Naive thymus-derived CD4-positive, alpha-beta T cell (primary cell): ENCODE measurements at regions not wholly inside any gene's neighbourhood (a gene's known extent, or its start where the extent isn't known, plus 50 kb on each side); places are given as distances from the start of the nearest gene placed in this dataset.
"Not testable (repeated sequence)": the region's sequence is repeated elsewhere in the genome, so short reads cannot be mapped to it uniquely, and the experiment has no call there.

Experiments
- ATAC-seq: fragments of 150-1000 bp; cut with Tn5 transposase; 2 replicates; pipeline ENCODE4 v1.10.0; 2021; ENCODE audit warnings: mild to moderate bottlenecking, moderate library complexity
- CTCF ChIA-PET: fragments of 350-600 bp; sonication (Branson Sonifier 250); formaldehyde crosslinking; loops from one replicate; lab custom pipeline; 2021; ENCODE audit warnings: antibody characterized with exemption; lab: Charles Lee
- POLR2A ChIA-PET: fragments of 350-600 bp; sonication (Branson Sonifier 250); formaldehyde crosslinking; loops from one replicate; lab custom pipeline; 2021; ENCODE audit warnings: antibody characterized with exemption, inconsistent platforms; lab: Charles Lee
- DNase-seq, 9 donors: peaks; one replicate each; pipeline versions ENCODE4 v3.0.0 to v3.0.0-alpha.2; 2020 to 2022; ENCODE audit warnings: mixed read lengths in 1 of 9
- H3K27ac ChIP-seq: one replicate; pipeline ENCODE4 v1.7.0; 2013; ENCODE audit warnings: mild to moderate bottlenecking, low read depth, low read length, moderate library complexity
- H3K27me3 ChIP-seq, 2 donors: one replicate each; pipeline ENCODE4 v1.7.0; 2013; ENCODE audit warnings: low read length in 2 of 2, mild to moderate bottlenecking in 2 of 2, moderate library complexity in 2 of 2; ENCODE audit not compliant: control insufficient read depth in 2 of 2, insufficient read depth in 2 of 2
- H3K36me3 ChIP-seq, 3 experiments: 1 replicate in 2 of 3; 2 replicates in 1 of 3; pipeline ENCODE4 v1.7.0; 2013; ENCODE audit warnings: low read length in 3 of 3, mild to moderate bottlenecking in 3 of 3, moderate library complexity in 1 of 3; ENCODE audit not compliant: insufficient read depth in 3 of 3, control insufficient read depth in 2 of 3
- H3K4me1 ChIP-seq, 2 donors: one replicate each; pipeline ENCODE4 v1.7.0; 2013; ENCODE audit warnings: low read length in 2 of 2, mild to moderate bottlenecking in 2 of 2, moderate library complexity in 1 of 2; ENCODE audit not compliant: control insufficient read depth in 2 of 2, insufficient read depth in 2 of 2
- H3K4me3 ChIP-seq: 2 replicates; pipeline ENCODE4 v1.7.0; 2013; ENCODE audit warnings: mild to moderate bottlenecking, low read length
- H3K9me3 ChIP-seq, 3 experiments: 1 replicate in 2 of 3; 2 replicates in 1 of 3; pipeline ENCODE4 v1.7.0; 2013; ENCODE audit warnings: low read length in 3 of 3; ENCODE audit not compliant: control insufficient read depth in 2 of 3
- H3K27ac Mint-ChIP-seq, 9 donors: one replicate each; pipeline ENCODE4 v1.8.0; 2020 to 2022; ENCODE audit warnings: mixed read lengths in 9 of 9, mild to moderate bottlenecking in 8 of 9, moderate library complexity in 5 of 9, inconsistent platforms in 2 of 9
- H3K27me3 Mint-ChIP-seq, 5 donors: one replicate each; pipeline ENCODE4 v1.8.0; 2021 to 2022; ENCODE audit warnings: mixed read lengths in 5 of 5, mild to moderate bottlenecking in 1 of 5
- H3K36me3 Mint-ChIP-seq, 5 donors: one replicate each; pipeline ENCODE4 v1.8.0; 2020 to 2022; ENCODE audit warnings: mixed read lengths in 5 of 5, mild to moderate bottlenecking in 3 of 5, inconsistent platforms in 1 of 5
- H3K4me1 Mint-ChIP-seq, 7 donors: one replicate each; pipeline ENCODE4 v1.8.0; 2020 to 2022; ENCODE audit warnings: mixed read lengths in 7 of 7, mild to moderate bottlenecking in 3 of 7, inconsistent platforms in 1 of 7
- H3K4me3 Mint-ChIP-seq, 10 donors: one replicate each; pipeline ENCODE4 v1.8.0; 2020 to 2022; ENCODE audit warnings: mild to moderate bottlenecking in 10 of 10, mixed read lengths in 10 of 10, moderate library complexity in 6 of 10, inconsistent platforms in 2 of 10
- H3K9me3 Mint-ChIP-seq, 11 donors: one replicate each; pipeline ENCODE4 v1.8.0; 2020 to 2022; ENCODE audit warnings: mixed read lengths in 11 of 11, mild to moderate bottlenecking in 4 of 11, inconsistent platforms in 1 of 11, moderate library complexity in 1 of 11
- intact Hi-C, 2 donors: fragments of 100-400 bp; cut with micrococcal nuclease; formaldehyde crosslinking; loops; one replicate each; pipeline ENCODE4 v1.15.1; 2023

GRCh38 chr4:187685247-187685646, 310.3 kb upstream of the ZFP42 start:
- H3K9me3 ChIP-seq, result no peaks in the 10 kb centered on the region
- H3K36me3 Mint-ChIP-seq, result no peaks in the 10 kb centered on the region
- ATAC-seq (no peak), DNase-seq (no peak)
- H3K27me3 ChIP-seq, result no peaks in the 10 kb centered on the region
- intact Hi-C loops, result no loop called here
- H3K27ac ChIP-seq, result no peak overlapping the region
- H3K9me3 Mint-ChIP-seq, result peaks cover 0 to 22% (median 6%) of the 10 kb centered on the region in 11 donors
- H3K27me3 Mint-ChIP-seq, result no peaks in the 10 kb centered on the region
- POLR2A ChIA-PET, result no interaction called here
- no peak overlapping the region for H3K4me3 ChIP-seq
- H3K4me1 ChIP-seq, result no peaks in the 10 kb centered on the region
- no peak overlapping the region for H3K27ac Mint-ChIP-seq
- CTCF ChIA-PET, result no interaction called here
- H3K4me3 Mint-ChIP-seq, result no peak overlapping the region
- no peaks in the 10 kb centered on the region for H3K4me1 Mint-ChIP-seq
- no peaks in the 10 kb centered on the region for H3K36me3 ChIP-seq

- ChIA-PET POLR2A (no interaction called here), CTCF (no interaction called here)
- ATAC-seq (no peak), DNase-seq (no peak)
- intact Hi-C loops, result no loop called here
- no peak overlapping the region for H3K4me3 ChIP-seq
- Mint-ChIP-seq H3K27ac (no peak overlapping the region), H3K4me1 (no peaks in the 10 kb centered on the region), H3K27me3 (no peaks in the 10 kb centered on the region), H3K36me3 (no peaks in the 10 kb centered on the region), H3K4me3 (no peak overlapping the region), H3K9me3 (peaks cover 0 to 10% (median 3%) of the 10 kb centered on the region in 11 donors)
- no peaks in the 10 kb centered on the region for H3K4me1 ChIP-seq
- no peaks in the 10 kb centered on the region for H3K36me3 ChIP-seq
- H3K27me3 ChIP-seq, result no peaks in the 10 kb centered on the region
- no peak overlapping the region for H3K27ac ChIP-seq
- no peaks in the 10 kb centered on the region for H3K9me3 ChIP-seq
These were observed 307.9 kb upstream of the ZFP42 start for GRCh38 chr4:187687697-187688096.

DNA sequence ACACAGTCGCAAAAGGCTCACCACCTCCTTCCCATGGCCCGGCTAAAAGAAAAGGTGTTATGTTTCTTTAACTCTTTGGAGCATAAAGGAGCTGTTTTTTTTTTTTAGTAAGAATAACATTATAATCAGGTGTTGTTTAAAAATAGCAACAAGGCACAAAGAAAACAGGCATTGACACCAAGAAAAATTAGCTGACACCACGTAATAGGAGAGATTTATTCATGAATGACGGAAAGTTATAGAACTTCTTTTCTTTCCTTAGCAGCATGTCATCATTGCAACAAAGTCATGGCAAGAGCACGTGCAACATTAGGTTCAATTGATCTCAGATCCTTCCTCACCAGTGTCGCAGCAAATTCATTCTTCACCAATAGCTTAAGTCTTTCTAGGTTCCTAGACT, 302.9 kb upstream of the ZFP42 start:
- no peak for ATAC-seq

GRCh38 chr4:187695531-187695930, 300.0 kb upstream of the ZFP42 start:
- CTCF ChIA-PET, H3K27me3 ChIP-seq, POLR2A ChIA-PET, H3K36me3 ChIP-seq, H3K27me3 Mint-ChIP-seq, H3K4me1 ChIP-seq, H3K27ac ChIP-seq, intact Hi-C loops, H3K4me3 Mint-ChIP-seq, H3K36me3 Mint-ChIP-seq, H3K9me3 ChIP-seq, H3K4me3 ChIP-seq, H3K27ac Mint-ChIP-seq, H3K4me1 Mint-ChIP-seq, ATAC-seq, DNase-seq: not testable (repeated sequence)
- H3K9me3 Mint-ChIP-seq, result peaks cover 0 to 24% (median 10%) of the 10 kb centered on the region in 11 donors

More for the DNA sequence above, 302.9 kb upstream of the ZFP42 start:
- POLR2A ChIA-PET, result no interaction called here
- Histone ChIP-seq H3K27me3 (no peaks in the 10 kb centered on the region), H3K4me1 (no peaks in the 10 kb centered on the region), H3K9me3 (no peaks in the 10 kb centered on the region), H3K27ac (no peak overlapping the region), H3K4me3 (no peak overlapping the region), H3K36me3 (no peaks in the 10 kb centered on the region)
- CTCF ChIA-PET, result no interaction called here
- no peak overlapping the region for H3K27ac Mint-ChIP-seq
- no peaks in the 10 kb centered on the region for H3K4me1 Mint-ChIP-seq
- H3K27me3 Mint-ChIP-seq, result no peaks in the 10 kb centered on the region
- intact Hi-C loops, result no loop called here
- H3K9me3 Mint-ChIP-seq, result peaks cover 0 to 16% (median 8%) of the 10 kb centered on the region in 11 donors
- H3K4me3 Mint-ChIP-seq, result no peak overlapping the region
- no peak for DNase-seq
- H3K36me3 Mint-ChIP-seq, result no peaks in the 10 kb centered on the region

- no peaks in the 10 kb centered on the region for H3K36me3 ChIP-seq
- no peaks in the 10 kb centered on the region for H3K4me1 Mint-ChIP-seq
- DNase-seq (no peak), ATAC-seq (no peak)
- H3K9me3 Mint-ChIP-seq, result peaks cover 8 to 33% (median 15%) of the 10 kb centered on the region in 11 donors
- no peak overlapping the region for H3K27ac Mint-ChIP-seq
- H3K36me3 Mint-ChIP-seq, result peaks cover 0 to 3% (median 0%) of the 10 kb centered on the region in 5 donors
- intact Hi-C loops, result no loop called here
- ChIA-PET CTCF (no interaction called here), POLR2A (no interaction called here)
- H3K4me3 Mint-ChIP-seq, result no peak overlapping the region
- no peaks in the 10 kb centered on the region for H3K9me3 ChIP-seq
- no peaks in the 10 kb centered on the region for H3K4me1 ChIP-seq
- H3K4me3 ChIP-seq, result no peak overlapping the region
- H3K27me3 Mint-ChIP-seq, result no peaks in the 10 kb centered on the region
- no peak overlapping the region for H3K27ac ChIP-seq
- H3K27me3 ChIP-seq, result no peaks in the 10 kb centered on the region
These were observed 284.0 kb upstream of the ZFP42 start for GRCh38 chr4:187711586-187711985.

DNA sequence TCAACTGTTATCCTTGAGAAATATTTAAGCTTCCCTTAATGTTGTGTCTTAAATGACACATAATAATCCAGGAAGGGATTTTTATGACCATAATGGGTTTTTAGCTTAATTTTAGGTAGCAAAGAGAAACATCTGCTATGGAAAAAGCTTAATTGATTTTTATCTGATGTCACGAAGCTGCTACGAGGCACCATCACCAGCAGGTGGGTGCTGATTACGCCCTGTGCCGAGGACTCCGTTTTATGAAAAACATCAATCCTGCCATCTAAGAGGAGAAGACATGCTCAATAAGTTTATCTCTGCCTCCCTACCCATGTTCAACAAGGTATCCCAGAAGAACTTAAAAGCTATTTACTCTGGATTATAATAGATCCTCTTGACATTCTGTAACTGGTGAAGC, 280.6 kb upstream of the ZFP42 start:
- H3K4me3 Mint-ChIP-seq, result no peak overlapping the region
- Histone ChIP-seq H3K4me3 (no peak overlapping the region), H3K27ac (no peak overlapping the region), H3K4me1 (no peaks in the 10 kb centered on the region), H3K9me3 (no peaks in the 10 kb centered on the region), H3K36me3 (no peaks in the 10 kb centered on the region), H3K27me3 (no peaks in the 10 kb centered on the region)
- ChIA-PET CTCF (no interaction called here), POLR2A (no interaction called here)
- peaks cover 0 to 17% (median 11%) of the 10 kb centered on the region in 11 donors for H3K9me3 Mint-ChIP-seq
- ATAC-seq (no peak), DNase-seq (no peak)
- intact Hi-C loops, result no loop called here
- H3K27ac Mint-ChIP-seq, result no peak overlapping the region
- H3K4me1 Mint-ChIP-seq, result no peaks in the 10 kb centered on the region
- no peaks in the 10 kb centered on the region for H3K27me3 Mint-ChIP-seq
- no peaks in the 10 kb centered on the region for H3K36me3 Mint-ChIP-seq

DNA sequence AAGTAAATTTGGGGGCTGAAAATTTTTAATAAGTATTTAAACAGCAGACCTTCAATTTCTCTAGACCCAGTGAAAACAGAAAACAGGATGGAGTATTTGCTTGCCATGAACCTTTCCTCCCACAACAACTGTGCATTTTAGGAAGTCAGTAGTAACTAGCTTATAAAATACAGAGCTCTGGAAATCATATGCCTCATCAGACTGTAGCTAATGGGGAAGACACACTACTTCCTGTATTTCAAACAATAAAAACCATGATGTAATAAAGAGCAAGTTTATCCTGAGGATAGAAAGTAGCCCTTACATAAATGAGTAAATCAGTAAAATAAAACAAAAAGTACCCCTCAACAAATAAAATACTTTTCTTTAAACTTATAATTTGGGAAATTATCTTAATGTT, 280.1 kb upstream of the ZFP42 start:
- H3K4me3 Mint-ChIP-seq, result no peak overlapping the region
- Histone ChIP-seq H3K4me3 (no peak overlapping the region), H3K4me1 (no peaks in the 10 kb centered on the region), H3K36me3 (no peaks in the 10 kb centered on the region), H3K27me3 (no peaks in the 10 kb centered on the region), H3K9me3 (no peaks in the 10 kb centered on the region), H3K27ac (no peak overlapping the region)
- H3K4me1 Mint-ChIP-seq, result no peaks in the 10 kb centered on the region
- H3K27me3 Mint-ChIP-seq, result no peaks in the 10 kb centered on the region
- POLR2A ChIA-PET, result no interaction called here
- no peak overlapping the region for H3K27ac Mint-ChIP-seq
- H3K36me3 Mint-ChIP-seq, result no peaks in the 10 kb centered on the region
- H3K9me3 Mint-ChIP-seq, result peaks cover 0 to 17% (median 8%) of the 10 kb centered on the region in 11 donors
- intact Hi-C loops, result no loop called here
- no peak for ATAC-seq
- CTCF ChIA-PET, result no interaction called here
- no peak for DNase-seq
